Loucy (cell line): ENCODE measurements at regions not wholly inside any gene's neighbourhood (a gene's known extent, or its start where the extent isn't known, plus 50 kb on each side); places are given as distances from the start of the nearest gene placed in this dataset.

ENCODE experiments used
- H2AFZ ChIP-seq: fragments of 200-600 bp; sonication (generic); 2 replicates; pipeline ENCODE4 v1.6.0; 2016; ENCODE audit warnings: antibody characterized with exemption, mild to moderate bottlenecking, low read length, moderate library complexity
- H3F3A ChIP-seq: fragments of 200-600 bp; 2 replicates; pipeline ENCODE4 v1.6.0; 2016; ENCODE audit warnings: antibody characterized with exemption, low read depth, mild to moderate bottlenecking
- H3K27me3 ChIP-seq: fragments of 200-600 bp; sonication (generic); 2 replicates; pipeline ENCODE4 v1.6.1; 2014; ENCODE audit warnings: low read length, mild to moderate bottlenecking; ENCODE audit not compliant: insufficient read depth, poor library complexity, severe bottlenecking
- H3K36me3 ChIP-seq: fragments of 200-600 bp; sonication (generic); 2 replicates; pipeline ENCODE4 v1.6.1; 2016; ENCODE audit warnings: low read length; ENCODE audit not compliant: insufficient read depth
- H3K4me1 ChIP-seq: fragments of 200-600 bp; sonication (generic); 2 replicates; pipeline ENCODE4 v1.5.1; 2014; ENCODE audit warnings: low read length, mild to moderate bottlenecking; ENCODE audit not compliant: insufficient read depth, poor library complexity, severe bottlenecking
- H3K4me2 ChIP-seq: fragments of 200-600 bp; sonication (generic); 2 replicates; pipeline ENCODE4 v1.6.0; 2014; ENCODE audit warnings: antibody characterized with exemption, low read length, low read depth, mild to moderate bottlenecking; ENCODE audit not compliant: poor library complexity, severe bottlenecking
- H3K4me3 ChIP-seq: fragments of 200-600 bp; sonication (generic); 2 replicates; pipeline ENCODE4 v1.5.1; 2014; ENCODE audit warnings: low read length, mild to moderate bottlenecking, mixed read lengths; ENCODE audit not compliant: poor library complexity, severe bottlenecking
- H3K79me2 ChIP-seq: fragments of 200-600 bp; sonication (generic); 2 replicates; pipeline ENCODE4 v1.6.1; 2014; ENCODE audit warnings: low read length; ENCODE audit not compliant: insufficient read depth
- H3K9ac ChIP-seq: fragments of 200-600 bp; sonication (generic); 2 replicates; pipeline ENCODE4 v1.6.0; 2014; ENCODE audit warnings: mild to moderate bottlenecking, low read depth, low read length, moderate library complexity; ENCODE audit not compliant: poor library complexity, severe bottlenecking
- H3K9me2 ChIP-seq: fragments of 200-600 bp; sonication (generic); replicated peaks from 2 replicates; pipeline ENCODE4 v1.6.1; 2016; ENCODE audit warnings: low read depth, low read length, mixed read lengths
- H3K9me3 ChIP-seq: fragments of 200-600 bp; sonication (generic); 2 replicates; pipeline ENCODE4 v1.6.1; 2014; ENCODE audit warnings: mild to moderate bottlenecking, antibody characterized with exemption, low read length, low read depth; ENCODE audit not compliant: insufficient read depth
- H4K20me1 ChIP-seq: fragments of 200-600 bp; sonication (generic); 2 replicates; pipeline ENCODE4 v1.6.0; 2014; ENCODE audit warnings: antibody characterized with exemption, low read length, mild to moderate bottlenecking; ENCODE audit not compliant: insufficient read depth, poor library complexity, severe bottlenecking
- EZH2phosphoT487 ChIP-seq: fragments of 200-600 bp; IDR thresholded peaks from 2 replicates; pipeline ENCODE4 v1.6.1; 2018; ENCODE audit warnings: antibody characterized with exemption, mild to moderate bottlenecking, moderate library complexity, borderline replicate concordance
- TF ChIP-seq, protein P1 (sequence below): fragments of 200-600 bp; sonication (generic); conservative IDR thresholded peaks from 2 replicates; pipeline ENCODE4 v1.5.1; 2014; ENCODE audit warnings: mild to moderate bottlenecking, antibody characterized with exemption, low read length

DNA sequence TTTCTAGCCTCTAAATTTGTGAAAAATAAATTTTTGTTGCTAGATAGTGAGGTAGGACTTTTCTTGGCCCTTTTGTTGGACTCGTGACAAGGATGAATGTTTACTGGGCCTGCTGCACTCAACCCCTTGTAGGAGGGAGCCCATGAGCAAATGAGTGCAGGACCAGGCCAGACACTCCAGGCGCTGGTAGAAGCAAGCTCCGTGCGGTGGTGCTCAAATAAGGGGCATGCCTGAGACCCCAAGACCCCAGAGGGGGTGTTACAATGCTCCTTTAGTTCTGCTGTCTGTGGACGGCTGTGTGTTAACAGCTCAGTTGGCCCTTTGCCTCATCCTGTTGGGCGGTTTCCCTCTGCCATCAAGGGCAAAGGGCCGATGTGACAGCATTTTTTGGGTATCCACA lies 1195.3 kb upstream of the PHF14 start:
- H3K9me3 ChIP-seq: no peaks in the 10 kb centered on the region
- no peaks in the 10 kb centered on the region for H3K79me2 ChIP-seq
- no peak overlapping the region for H3K9ac ChIP-seq
- H2AFZ ChIP-seq: no peak overlapping the region
- no peak overlapping the region for H3K4me3 ChIP-seq
- H3K27me3 ChIP-seq: no peaks in the 10 kb centered on the region
- H4K20me1 ChIP-seq: no peaks in the 10 kb centered on the region
- TF ChIP-seq, protein P1, sequence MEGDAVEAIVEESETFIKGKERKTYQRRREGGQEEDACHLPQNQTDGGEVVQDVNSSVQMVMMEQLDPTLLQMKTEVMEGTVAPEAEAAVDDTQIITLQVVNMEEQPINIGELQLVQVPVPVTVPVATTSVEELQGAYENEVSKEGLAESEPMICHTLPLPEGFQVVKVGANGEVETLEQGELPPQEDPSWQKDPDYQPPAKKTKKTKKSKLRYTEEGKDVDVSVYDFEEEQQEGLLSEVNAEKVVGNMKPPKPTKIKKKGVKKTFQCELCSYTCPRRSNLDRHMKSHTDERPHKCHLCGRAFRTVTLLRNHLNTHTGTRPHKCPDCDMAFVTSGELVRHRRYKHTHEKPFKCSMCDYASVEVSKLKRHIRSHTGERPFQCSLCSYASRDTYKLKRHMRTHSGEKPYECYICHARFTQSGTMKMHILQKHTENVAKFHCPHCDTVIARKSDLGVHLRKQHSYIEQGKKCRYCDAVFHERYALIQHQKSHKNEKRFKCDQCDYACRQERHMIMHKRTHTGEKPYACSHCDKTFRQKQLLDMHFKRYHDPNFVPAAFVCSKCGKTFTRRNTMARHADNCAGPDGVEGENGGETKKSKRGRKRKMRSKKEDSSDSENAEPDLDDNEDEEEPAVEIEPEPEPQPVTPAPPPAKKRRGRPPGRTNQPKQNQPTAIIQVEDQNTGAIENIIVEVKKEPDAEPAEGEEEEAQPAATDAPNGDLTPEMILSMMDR: no peak
- TF ChIP-seq EZH2phosphoT487: no peak
- no peaks in the 10 kb centered on the region for H3K36me3 ChIP-seq
- no peak overlapping the region for H3K4me2 ChIP-seq
- H3F3A ChIP-seq: no peaks in the 10 kb centered on the region
- H3K4me1 ChIP-seq: no peaks in the 10 kb centered on the region
- no peaks in the 10 kb centered on the region for H3K9me2 ChIP-seq

DNA sequence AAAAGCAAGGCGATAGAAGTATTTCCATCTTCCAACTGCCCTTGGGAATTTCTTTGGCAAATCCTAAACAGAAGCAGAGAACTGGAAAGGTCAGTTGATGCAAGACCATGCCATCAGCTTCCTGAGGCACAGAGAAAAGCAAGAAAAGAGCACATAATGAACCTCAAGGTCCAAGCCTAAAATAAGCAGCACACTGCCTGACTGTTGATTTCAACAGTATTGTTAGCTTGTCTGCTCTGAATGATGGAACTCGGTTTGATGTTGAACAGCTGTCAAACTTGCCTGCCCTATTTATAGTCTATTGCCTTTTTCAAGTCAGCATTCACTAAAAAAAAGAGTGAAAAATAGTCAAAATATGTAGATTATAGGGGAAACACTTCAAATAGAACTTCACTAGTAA lies 1192.0 kb upstream of the PHF14 start:
- H3K4me2 ChIP-seq: no peak overlapping the region
- H3F3A ChIP-seq: no peaks in the 10 kb centered on the region

DNA sequence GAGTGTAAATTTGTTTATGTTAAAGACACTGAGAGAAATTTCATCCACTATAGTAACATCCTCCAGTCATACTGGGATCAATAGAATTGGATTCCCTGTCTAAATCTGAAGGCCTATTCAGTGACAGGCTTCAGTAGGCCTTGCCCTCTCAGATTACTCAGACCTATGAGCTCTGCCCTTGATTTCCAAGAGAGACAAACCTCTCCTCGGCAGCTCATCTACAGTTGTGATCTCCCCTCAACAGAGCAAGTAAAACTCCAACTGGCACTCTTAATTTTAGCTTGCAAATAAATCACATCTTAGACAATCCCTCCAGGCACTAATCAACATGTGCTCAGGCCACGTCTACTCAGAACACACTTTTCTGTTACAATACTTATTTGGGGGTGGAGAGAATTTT lies 1191.4 kb upstream of the PHF14 start:
- H3K27me3 ChIP-seq: no peaks in the 10 kb centered on the region
- H3K4me3 ChIP-seq: no peak overlapping the region
- no peaks in the 10 kb centered on the region for H3K36me3 ChIP-seq
- H3K79me2 ChIP-seq: no peaks in the 10 kb centered on the region
- no peaks in the 10 kb centered on the region for H3F3A ChIP-seq
- H3K4me2 ChIP-seq: no peak overlapping the region
- H3K9ac ChIP-seq: no peak overlapping the region
- H3K4me1 ChIP-seq: no peaks in the 10 kb centered on the region
- TF ChIP-seq, protein P1: no peak
- TF ChIP-seq EZH2phosphoT487: no peak
- H4K20me1 ChIP-seq: no peaks in the 10 kb centered on the region
- no peaks in the 10 kb centered on the region for H3K9me3 ChIP-seq
- H2AFZ ChIP-seq: no peak overlapping the region
- no peaks in the 10 kb centered on the region for H3K9me2 ChIP-seq

More for the DNA sequence above, 1192.0 kb upstream of the PHF14 start:
- Histone ChIP-seq H3K9ac (no peak overlapping the region), H3K4me3 (no peak overlapping the region), H3K4me1 (no peaks in the 10 kb centered on the region), H3K79me2 (no peaks in the 10 kb centered on the region), H2AFZ (no peak overlapping the region), H3K9me2 (no peaks in the 10 kb centered on the region), H3K9me3 (no peaks in the 10 kb centered on the region), H3K36me3 (no peaks in the 10 kb centered on the region), H3K27me3 (no peaks in the 10 kb centered on the region), H4K20me1 (no peaks in the 10 kb centered on the region)
- TF ChIP-seq, protein P1: no peak
- TF ChIP-seq EZH2phosphoT487: no peak
